ENCODE measurements at regions not wholly inside any gene's neighbourhood (a gene's known extent, or its start where the extent isn't known, plus 50 kb on each side); places are given as distances from the start of the nearest gene placed in this dataset.

- DNase-seq (ENCODE audit: low read depth in 4 of 6, low spot score in 6 of 6), result no peak
- WGBS (ENCODE audit: insufficient coverage), result 98% methylated on average over 6 of the region's 9 CpGs
- H3K27me3 ChIP-seq (ENCODE audit: control insufficient read depth, insufficient read depth, low read length), result no peaks in the 10 kb centered on the region
- H3K4me1 ChIP-seq (ENCODE audit: control insufficient read depth, insufficient read depth, low read length), result no peaks in the 10 kb centered on the region
- H3K4me3 ChIP-seq (ENCODE audit: low read depth, low read length), result no peak overlapping the region
- H3K27ac ChIP-seq (ENCODE audit: low read depth, low read length), result no peak overlapping the region
- no peaks in the 10 kb centered on the region for H3K9me3 ChIP-seq (ENCODE audit: control insufficient read depth, insufficient read depth, low read length)
- H3K36me3 ChIP-seq (ENCODE audit: control insufficient read depth, insufficient read depth, low read length), result no peaks in the 10 kb centered on the region
These were observed 244.8 kb upstream of the MPDZ start for GRCh38 chr9:13524245-13524644.

- WGBS (ENCODE audit: insufficient coverage), result no CpG with 5 or more reads among the region's 2 CpGs
- Histone ChIP-seq H3K36me3 (ENCODE audit: control insufficient read depth, insufficient read depth, low read length) (no peaks in the 10 kb centered on the region), H3K9me3 (ENCODE audit: control insufficient read depth, insufficient read depth, low read length) (no peaks in the 10 kb centered on the region), H3K27ac (ENCODE audit: low read depth, low read length) (no peak overlapping the region), H3K4me3 (ENCODE audit: low read depth, low read length) (no peak overlapping the region), H3K4me1 (ENCODE audit: control insufficient read depth, insufficient read depth, low read length) (no peaks in the 10 kb centered on the region), H3K27me3 (ENCODE audit: control insufficient read depth, insufficient read depth, low read length) (no peaks in the 10 kb centered on the region)
- DNase-seq (ENCODE audit: low read depth in 4 of 6, low spot score in 6 of 6), result no peak
These were observed 240.6 kb upstream of the MPDZ start for GRCh38 chr9:13520069-13520468.

GRCh38 chr9:13513716-13514444 lies 234.4 kb upstream of the MPDZ start:
- Histone ChIP-seq H3K27me3 (ENCODE audit: control insufficient read depth, insufficient read depth, low read length) (no peaks in the 10 kb centered on the region), H3K4me3 (ENCODE audit: low read depth, low read length) (no peak overlapping the region), H3K9me3 (ENCODE audit: control insufficient read depth, insufficient read depth, low read length) (no peaks in the 10 kb centered on the region), H3K36me3 (ENCODE audit: control insufficient read depth, insufficient read depth, low read length) (no peaks in the 10 kb centered on the region), H3K4me1 (ENCODE audit: control insufficient read depth, insufficient read depth, low read length) (peaks cover 8% of the 10 kb centered on the region), H3K27ac (ENCODE audit: low read depth, low read length) (peak overlapping the region; percentile 51)
- DNase-seq (ENCODE audit: low read depth in 4 of 6, low spot score in 6 of 6), result peak in 3 of 6 donors; percentile 26 to 65 (median 59)
- WGBS (ENCODE audit: insufficient coverage), result 35% methylated on average over 13 of the region's 16 CpGs

GRCh38 chr9:13513286-13513685 lies 233.8 kb upstream of the MPDZ start:
- Histone ChIP-seq H3K4me1 (ENCODE audit: control insufficient read depth, insufficient read depth, low read length) (peaks cover 8% of the 10 kb centered on the region), H3K27me3 (ENCODE audit: control insufficient read depth, insufficient read depth, low read length) (no peaks in the 10 kb centered on the region), H3K36me3 (ENCODE audit: control insufficient read depth, insufficient read depth, low read length) (no peaks in the 10 kb centered on the region), H3K27ac (ENCODE audit: low read depth, low read length) (peak overlapping the region; percentile 51), H3K4me3 (ENCODE audit: low read depth, low read length) (no peak overlapping the region), H3K9me3 (ENCODE audit: control insufficient read depth, insufficient read depth, low read length) (no peaks in the 10 kb centered on the region)
- DNase-seq (ENCODE audit: low read depth in 4 of 6, low spot score in 6 of 6), result peak in 2 of 6 donors; percentile 10 to 41
- 80% methylated on average over 1 of the region's 6 CpGs for WGBS (ENCODE audit: insufficient coverage)

- Histone ChIP-seq H3K4me1 (ENCODE audit: control insufficient read depth, insufficient read depth, low read length) (peaks cover 3% of the 10 kb centered on the region), H3K36me3 (ENCODE audit: control insufficient read depth, insufficient read depth, low read length) (no peaks in the 10 kb centered on the region), H3K27ac (ENCODE audit: low read depth, low read length) (no peak overlapping the region), H3K27me3 (ENCODE audit: control insufficient read depth, insufficient read depth, low read length) (no peaks in the 10 kb centered on the region), H3K9me3 (ENCODE audit: control insufficient read depth, insufficient read depth, low read length) (no peaks in the 10 kb centered on the region), H3K4me3 (ENCODE audit: low read depth, low read length) (no peak overlapping the region)
- no peak for DNase-seq (ENCODE audit: low read depth in 4 of 6, low spot score in 6 of 6)
These were observed 229.2 kb upstream of the MPDZ start for GRCh38 chr9:13508681-13509080.

GRCh38 chr9:13508086-13508485 lies 228.6 kb upstream of the MPDZ start:
- Histone ChIP-seq H3K9me3 (ENCODE audit: control insufficient read depth, insufficient read depth, low read length) (no peaks in the 10 kb centered on the region), H3K4me3 (ENCODE audit: low read depth, low read length) (no peak overlapping the region), H3K36me3 (ENCODE audit: control insufficient read depth, insufficient read depth, low read length) (no peaks in the 10 kb centered on the region), H3K4me1 (ENCODE audit: control insufficient read depth, insufficient read depth, low read length) (no peaks in the 10 kb centered on the region), H3K27ac (ENCODE audit: low read depth, low read length) (no peak overlapping the region), H3K27me3 (ENCODE audit: control insufficient read depth, insufficient read depth, low read length) (no peaks in the 10 kb centered on the region)
- DNase-seq (ENCODE audit: low read depth in 4 of 6, low spot score in 6 of 6), result no peak
- WGBS (ENCODE audit: insufficient coverage), result no CpG with 5 or more reads among the region's 2 CpGs

- Histone ChIP-seq H3K27ac (ENCODE audit: low read depth, low read length) (no peak overlapping the region), H3K4me3 (ENCODE audit: low read depth, low read length) (no peak overlapping the region), H3K9me3 (ENCODE audit: control insufficient read depth, insufficient read depth, low read length) (no peaks in the 10 kb centered on the region), H3K36me3 (ENCODE audit: control insufficient read depth, insufficient read depth, low read length) (no peaks in the 10 kb centered on the region), H3K4me1 (ENCODE audit: control insufficient read depth, insufficient read depth, low read length) (no peaks in the 10 kb centered on the region), H3K27me3 (ENCODE audit: control insufficient read depth, insufficient read depth, low read length) (no peaks in the 10 kb centered on the region)
- no peak for DNase-seq (ENCODE audit: low read depth in 4 of 6, low spot score in 6 of 6)
- 100% methylated on average over 1 of the region's 3 CpGs for WGBS (ENCODE audit: insufficient coverage)
These were observed 226.3 kb upstream of the MPDZ start for GRCh38 chr9:13505797-13506196.

- H3K27me3 ChIP-seq (ENCODE audit: control insufficient read depth, insufficient read depth, low read length), result no peaks in the 10 kb centered on the region
- H3K4me1 ChIP-seq (ENCODE audit: control insufficient read depth, insufficient read depth, low read length), result no peaks in the 10 kb centered on the region
- no peaks in the 10 kb centered on the region for H3K36me3 ChIP-seq (ENCODE audit: control insufficient read depth, insufficient read depth, low read length)
- DNase-seq (ENCODE audit: low read depth in 4 of 6, low spot score in 6 of 6), result no peak
- H3K4me3 ChIP-seq (ENCODE audit: low read depth, low read length), result no peak overlapping the region
- H3K9me3 ChIP-seq (ENCODE audit: control insufficient read depth, insufficient read depth, low read length), result no peaks in the 10 kb centered on the region
- H3K27ac ChIP-seq (ENCODE audit: low read depth, low read length), result no peak overlapping the region
- 70% methylated on average over 1 of the region's 2 CpGs for WGBS (ENCODE audit: insufficient coverage)
These were observed 224.1 kb upstream of the MPDZ start for GRCh38 chr9:13503599-13503998.

- DNase-seq (ENCODE audit: low read depth in 4 of 6, low spot score in 6 of 6), result no peak
- Histone ChIP-seq H3K27ac (ENCODE audit: low read depth, low read length) (no peak overlapping the region), H3K27me3 (ENCODE audit: control insufficient read depth, insufficient read depth, low read length) (no peaks in the 10 kb centered on the region), H3K9me3 (ENCODE audit: control insufficient read depth, insufficient read depth, low read length) (no peaks in the 10 kb centered on the region), H3K4me1 (ENCODE audit: control insufficient read depth, insufficient read depth, low read length) (no peaks in the 10 kb centered on the region), H3K4me3 (ENCODE audit: low read depth, low read length) (no peak overlapping the region), H3K36me3 (ENCODE audit: control insufficient read depth, insufficient read depth, low read length) (no peaks in the 10 kb centered on the region)
- WGBS (ENCODE audit: insufficient coverage), result 92% methylated on average over 6 of the region's 6 CpGs
These were observed 223.0 kb upstream of the MPDZ start for GRCh38 chr9:13502484-13502883.

- Histone ChIP-seq H3K27ac (ENCODE audit: low read depth, low read length) (no peak overlapping the region), H3K4me3 (ENCODE audit: low read depth, low read length) (no peak overlapping the region), H3K36me3 (ENCODE audit: control insufficient read depth, insufficient read depth, low read length) (no peaks in the 10 kb centered on the region), H3K4me1 (ENCODE audit: control insufficient read depth, insufficient read depth, low read length) (no peaks in the 10 kb centered on the region), H3K27me3 (ENCODE audit: control insufficient read depth, insufficient read depth, low read length) (no peaks in the 10 kb centered on the region), H3K9me3 (ENCODE audit: control insufficient read depth, insufficient read depth, low read length) (no peaks in the 10 kb centered on the region)
- WGBS (ENCODE audit: insufficient coverage), result no CpG with 5 or more reads among the region's 1 CpG
- DNase-seq (ENCODE audit: low read depth in 4 of 6, low spot score in 6 of 6), result no peak
These were observed 221.5 kb upstream of the MPDZ start for GRCh38 chr9:13501018-13501417.

All from spinal cord (tissue), 9 donors.